ENCODE measurements at regions not wholly inside any gene's neighbourhood (a gene's known extent, or its start where the extent isn't known, plus 50 kb on each side); places are given as distances from the start of the nearest gene placed in this dataset.

DNA sequence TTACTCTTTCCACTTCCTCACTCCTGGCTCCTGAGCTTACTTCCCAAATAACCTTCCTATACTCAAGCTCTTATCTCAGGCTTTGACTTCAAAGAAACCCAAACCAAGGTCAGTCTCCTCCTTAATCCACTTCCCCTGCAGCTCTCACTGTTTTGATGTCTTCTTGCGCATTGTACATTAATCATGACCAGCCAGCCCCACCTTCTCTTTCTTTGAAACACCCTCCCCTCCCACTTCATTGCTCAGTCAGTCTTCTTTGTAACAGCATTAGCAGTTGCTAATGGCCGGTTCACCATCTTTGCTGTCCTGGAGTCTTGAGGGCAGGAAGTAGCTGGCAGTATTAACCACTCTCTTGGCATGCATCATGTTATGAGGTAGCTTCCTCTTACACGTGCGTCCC, 57.9 kb upstream of the CHCHD3 start:
- TF ChIP-seq, protein P1, sequence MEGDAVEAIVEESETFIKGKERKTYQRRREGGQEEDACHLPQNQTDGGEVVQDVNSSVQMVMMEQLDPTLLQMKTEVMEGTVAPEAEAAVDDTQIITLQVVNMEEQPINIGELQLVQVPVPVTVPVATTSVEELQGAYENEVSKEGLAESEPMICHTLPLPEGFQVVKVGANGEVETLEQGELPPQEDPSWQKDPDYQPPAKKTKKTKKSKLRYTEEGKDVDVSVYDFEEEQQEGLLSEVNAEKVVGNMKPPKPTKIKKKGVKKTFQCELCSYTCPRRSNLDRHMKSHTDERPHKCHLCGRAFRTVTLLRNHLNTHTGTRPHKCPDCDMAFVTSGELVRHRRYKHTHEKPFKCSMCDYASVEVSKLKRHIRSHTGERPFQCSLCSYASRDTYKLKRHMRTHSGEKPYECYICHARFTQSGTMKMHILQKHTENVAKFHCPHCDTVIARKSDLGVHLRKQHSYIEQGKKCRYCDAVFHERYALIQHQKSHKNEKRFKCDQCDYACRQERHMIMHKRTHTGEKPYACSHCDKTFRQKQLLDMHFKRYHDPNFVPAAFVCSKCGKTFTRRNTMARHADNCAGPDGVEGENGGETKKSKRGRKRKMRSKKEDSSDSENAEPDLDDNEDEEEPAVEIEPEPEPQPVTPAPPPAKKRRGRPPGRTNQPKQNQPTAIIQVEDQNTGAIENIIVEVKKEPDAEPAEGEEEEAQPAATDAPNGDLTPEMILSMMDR (IDR thresholded peaks at IDR 0.05; ENCODE audit: borderline replicate concordance, extremely low read depth, low read length, poor library complexity, severe bottlenecking) = no peak
- no peak for TF ChIP-seq EZH2 (IDR thresholded peaks at IDR 0.05; ENCODE audit: borderline replicate concordance, low read depth, low read length, severe bottlenecking)
- no peak overlapping the region for H3K4me3 ChIP-seq (ENCODE audit: low read depth in 1 of 2, low read length in 2 of 2)
- no peaks in the 10 kb centered on the region for H3K79me2 ChIP-seq (ENCODE audit: insufficient read depth, low read length)
- no peaks in the 10 kb centered on the region for H3K4me1 ChIP-seq (ENCODE audit: insufficient read depth, low read length)
- no peak overlapping the region for H3K27ac ChIP-seq (ENCODE audit: low read length)
- H2AFZ ChIP-seq (ENCODE audit: low read depth, low read length) = no peak overlapping the region
- H3K9ac ChIP-seq (ENCODE audit: low read depth, low read length) = no peak overlapping the region
- no peak overlapping the region for H3K4me2 ChIP-seq (ENCODE audit: insufficient read depth, low read length)
- DNase-seq (no peak), ATAC-seq (ENCODE audit: insufficient read depth, low read depth) (no peak)
- peaks cover 2% of the 10 kb centered on the region for H3K27me3 ChIP-seq (ENCODE audit: insufficient read depth, low read length, poor library complexity)
- H3K36me3 ChIP-seq (ENCODE audit: insufficient read depth, low read length) = no peaks in the 10 kb centered on the region
- no peaks in the 10 kb centered on the region for H4K20me1 ChIP-seq (ENCODE audit: insufficient read depth, low read length)
- no peaks in the 10 kb centered on the region for H3K9me3 ChIP-seq (ENCODE audit: insufficient read depth, low read length, severe bottlenecking)

DNA sequence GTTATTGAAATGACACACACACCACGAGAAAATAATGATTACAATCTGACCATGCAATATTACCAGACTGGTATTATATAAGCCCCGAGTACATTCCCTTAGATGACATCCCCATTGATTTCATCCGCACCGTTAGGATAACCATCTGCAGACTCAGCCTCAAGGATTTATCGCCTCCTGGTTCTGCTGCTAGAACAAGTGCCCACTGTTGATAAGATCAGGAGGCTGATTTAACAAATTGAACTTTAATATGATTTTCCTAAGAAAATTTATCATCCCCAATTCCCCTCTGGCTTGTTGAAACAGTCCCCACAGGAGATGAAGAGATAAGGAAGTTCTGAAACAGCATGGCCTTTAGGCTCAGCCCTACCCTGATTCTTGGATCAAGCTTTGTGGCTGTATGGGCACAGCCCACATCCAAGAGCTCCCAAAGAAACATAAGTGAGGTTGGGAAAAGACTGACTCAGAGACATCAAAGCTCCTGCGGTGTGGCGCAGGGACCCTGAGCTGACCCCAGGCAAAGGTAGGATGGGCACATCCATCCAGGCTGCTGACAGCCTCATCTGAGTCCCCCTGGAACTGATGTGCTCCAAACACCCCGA, 59.2 kb upstream of the CHCHD3 start:
- no peaks in the 10 kb centered on the region for H3K9me3 ChIP-seq (ENCODE audit: insufficient read depth, low read length, severe bottlenecking)
- DNase-seq (no peak), ATAC-seq (ENCODE audit: insufficient read depth, low read depth) (no peak)
- H3K4me3 ChIP-seq (ENCODE audit: low read depth in 1 of 2, low read length in 2 of 2) = no peak overlapping the region
- no peak overlapping the region for H3K27ac ChIP-seq (ENCODE audit: low read length)
- H3K9ac ChIP-seq (ENCODE audit: low read depth, low read length) = no peak overlapping the region
- no peaks in the 10 kb centered on the region for H3K4me1 ChIP-seq (ENCODE audit: insufficient read depth, low read length)
- H3K36me3 ChIP-seq (ENCODE audit: insufficient read depth, low read length) = no peaks in the 10 kb centered on the region
- H4K20me1 ChIP-seq (ENCODE audit: insufficient read depth, low read length) = no peaks in the 10 kb centered on the region
- no peaks in the 10 kb centered on the region for H3K79me2 ChIP-seq (ENCODE audit: insufficient read depth, low read length)
- H3K27me3 ChIP-seq (ENCODE audit: insufficient read depth, low read length, poor library complexity) = peaks cover 2% of the 10 kb centered on the region
- TF ChIP-seq, protein P1 (IDR thresholded peaks at IDR 0.05; ENCODE audit: borderline replicate concordance, extremely low read depth, low read length, poor library complexity, severe bottlenecking) = no peak
- no peak for TF ChIP-seq EZH2 (IDR thresholded peaks at IDR 0.05; ENCODE audit: borderline replicate concordance, low read depth, low read length, severe bottlenecking)
- no peak overlapping the region for H3K4me2 ChIP-seq (ENCODE audit: insufficient read depth, low read length)
- no peak overlapping the region for H2AFZ ChIP-seq (ENCODE audit: low read depth, low read length)

DNA sequence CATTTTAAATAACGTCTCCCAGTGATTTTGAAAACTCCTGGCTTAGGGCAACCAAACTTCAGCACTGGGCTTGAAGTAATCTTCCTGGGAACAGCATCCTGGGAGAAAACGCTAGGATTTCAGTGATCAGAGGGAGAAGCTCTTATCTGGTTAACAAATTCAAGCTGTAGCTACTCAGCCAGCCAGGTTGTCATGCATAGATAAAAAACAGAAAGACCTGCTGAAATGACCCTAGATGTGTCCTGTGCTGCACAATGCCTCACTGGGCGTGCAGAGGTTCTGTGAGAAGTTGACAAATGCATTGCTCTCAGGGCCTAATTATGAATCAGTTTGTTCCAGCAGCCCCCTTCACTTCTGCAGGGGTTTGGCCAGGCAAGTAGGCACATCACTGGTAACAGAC, 68.9 kb upstream of the CHCHD3 start:
- Histone ChIP-seq H2AFZ (ENCODE audit: low read depth, low read length) (no peak overlapping the region), H3K4me2 (ENCODE audit: insufficient read depth, low read length) (no peak overlapping the region), H3K4me1 (ENCODE audit: insufficient read depth, low read length) (no peaks in the 10 kb centered on the region), H3K9me3 (ENCODE audit: insufficient read depth, low read length, severe bottlenecking) (no peaks in the 10 kb centered on the region), H3K27ac (ENCODE audit: low read length) (no peak overlapping the region), H3K79me2 (ENCODE audit: insufficient read depth, low read length) (no peaks in the 10 kb centered on the region), H3K4me3 (ENCODE audit: low read depth in 1 of 2, low read length in 2 of 2) (no peak overlapping the region), H3K36me3 (ENCODE audit: insufficient read depth, low read length) (no peaks in the 10 kb centered on the region), H3K9ac (ENCODE audit: low read depth, low read length) (no peak overlapping the region), H3K27me3 (ENCODE audit: insufficient read depth, low read length, poor library complexity) (no peaks in the 10 kb centered on the region), H4K20me1 (ENCODE audit: insufficient read depth, low read length) (no peaks in the 10 kb centered on the region)
- TF ChIP-seq, protein P1 (IDR thresholded peaks at IDR 0.05; ENCODE audit: borderline replicate concordance, extremely low read depth, low read length, poor library complexity, severe bottlenecking) = no peak
- TF ChIP-seq EZH2 (IDR thresholded peaks at IDR 0.05; ENCODE audit: borderline replicate concordance, low read depth, low read length, severe bottlenecking) = no peak
- DNase-seq (no peak), ATAC-seq (ENCODE audit: insufficient read depth, low read depth) (no peak)

Measured in DND-41 (cell line).